Fibroblast of lung (primary cell): ENCODE measurements at regions not wholly inside any gene's neighbourhood (a gene's known extent, or its start where the extent isn't known, plus 50 kb on each side); places are given as distances from the start of the nearest gene placed in this dataset.

Source experiments
- DNase-seq, 2 donors: peaks; one replicate each; pipeline versions ENCODE4 v3.0.0 to v3.0.0-alpha.2; 2010; ENCODE audit warnings: low read depth in 2 of 2
- H2AFZ ChIP-seq: 2 replicates; pipeline ENCODE4 v1.5.1; 2012; ENCODE audit warnings: low read length, control low read depth, inconsistent platforms
- H3K27ac ChIP-seq: 2 replicates; pipeline ENCODE4 v1.5.1; 2011; ENCODE audit warnings: low read length, control low read depth; ENCODE audit not compliant: insufficient read depth
- H3K27me3 ChIP-seq: 2 replicates; pipeline ENCODE4 v1.5.1; 2011; ENCODE audit warnings: mild to moderate bottlenecking, low read length; ENCODE audit not compliant: control insufficient read depth, insufficient read depth
- H3K36me3 ChIP-seq: 2 replicates; pipeline ENCODE4 v1.5.1; 2011; ENCODE audit warnings: low read length; ENCODE audit not compliant: control insufficient read depth, insufficient read depth
- H3K4me1 ChIP-seq: 2 replicates; pipeline ENCODE4 v1.5.1; 2011; ENCODE audit warnings: low read length; ENCODE audit not compliant: control insufficient read depth, insufficient read depth; ENCODE audit errors: extremely low read depth
- H3K4me2 ChIP-seq: 2 replicates; pipeline ENCODE4 v1.5.1; 2011; ENCODE audit warnings: low read length, control low read depth; ENCODE audit not compliant: insufficient read depth; ENCODE audit errors: extremely low read depth
- H3K4me3 ChIP-seq, 4 experiments: fragments of 200-600 bp in 1 of 4; sonication (generic) in 1 of 4; replicated peaks in 1 of 4; 2 replicates each; pipeline ENCODE4 v1.5.1; 2011 to 2016; ENCODE audit warnings: low read length in 4 of 4, low read depth in 3 of 4, mild to moderate bottlenecking in 3 of 4, control low read depth in 2 of 4, inconsistent platforms in 1 of 4, mixed read lengths in 1 of 4; ENCODE audit not compliant: insufficient read depth in 1 of 4; ENCODE audit errors: control extremely low read depth in 1 of 4
- H3K79me2 ChIP-seq: 2 replicates; pipeline ENCODE4 v1.5.1; 2012; ENCODE audit warnings: mild to moderate bottlenecking, low read length, inconsistent platforms; ENCODE audit not compliant: control insufficient read depth, insufficient read depth
- H3K9ac ChIP-seq: 2 replicates; pipeline ENCODE4 v1.5.1; 2011; ENCODE audit warnings: mild to moderate bottlenecking, low read length, control low read depth; ENCODE audit not compliant: insufficient read depth
- H3K9me3 ChIP-seq: 2 replicates; pipeline ENCODE4 v1.5.1; 2012; ENCODE audit warnings: low read depth, low read length; ENCODE audit not compliant: control insufficient read depth, insufficient read depth
- H4K20me1 ChIP-seq: 2 replicates; pipeline ENCODE4 v1.5.1; 2011; ENCODE audit warnings: low read length; ENCODE audit not compliant: control insufficient read depth, insufficient read depth; ENCODE audit errors: extremely low read depth
- CTCF ChIP-seq, 2 donors: IDR thresholded peaks in 1 of 2; conservative IDR thresholded peaks in 1 of 2; 1 replicate in 1 of 2; 2 replicates in 1 of 2; pipeline ENCODE4 v1.5.1; 2011 to 2012; ENCODE audit warnings: low read length in 2 of 2, control low read depth in 1 of 2, inconsistent platforms in 1 of 2, low read depth in 1 of 2, mild to moderate bottlenecking in 1 of 2
- EZH2 ChIP-seq: IDR thresholded peaks from 2 replicates; pipeline ENCODE4 v1.5.1; 2012; ENCODE audit warnings: low read length, control low read depth, mild to moderate bottlenecking; ENCODE audit errors: missing control alignments

DNA sequence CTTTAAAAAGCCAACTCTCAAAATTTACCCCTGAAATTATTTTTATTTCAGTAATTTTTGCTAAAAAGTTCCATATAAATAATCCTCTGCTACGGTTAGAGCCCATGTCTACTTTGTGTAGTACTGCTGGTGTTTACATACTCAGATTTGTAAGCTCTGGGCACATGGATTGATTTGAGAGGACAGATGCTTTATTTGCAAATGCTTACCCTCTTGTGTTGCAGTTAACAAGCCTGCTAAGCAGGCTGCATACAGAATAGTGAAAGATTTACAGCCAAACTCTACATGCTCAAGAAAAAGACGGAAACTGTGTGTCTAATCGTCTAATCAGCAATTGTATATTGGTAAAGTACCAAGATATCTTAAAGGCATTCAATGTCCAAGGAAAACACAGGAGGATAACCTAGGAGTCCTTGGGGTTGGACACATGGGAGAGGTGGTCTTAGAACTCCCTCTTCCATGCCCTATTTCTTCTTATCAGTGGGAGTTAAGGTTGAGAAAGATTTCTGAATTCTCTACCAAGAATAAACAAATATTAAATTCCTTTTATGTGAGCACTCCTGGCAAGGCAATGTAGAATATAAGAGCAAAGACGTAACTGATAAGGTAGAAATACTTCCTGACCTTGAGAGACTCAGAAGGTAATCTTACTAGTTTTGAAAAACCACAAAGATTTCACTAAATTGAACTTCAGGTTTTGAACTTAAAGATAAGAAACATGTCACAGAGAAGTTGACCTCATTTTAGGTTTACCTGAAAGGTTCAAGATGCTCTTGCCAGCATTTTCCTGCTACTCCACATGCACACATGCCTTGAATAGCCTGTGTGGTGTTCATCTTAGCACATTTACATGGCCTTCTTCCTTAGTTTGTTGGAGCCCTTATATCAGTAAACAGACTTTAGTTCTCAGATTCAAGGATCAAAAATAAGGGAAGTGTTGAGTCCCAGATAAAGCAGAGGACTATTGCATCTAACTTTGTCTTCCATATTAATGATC is 1216.5 kb downstream of the SORCS3 start:
- no peaks in the 10 kb centered on the region for H3K27me3 ChIP-seq

GRCh38 chr10:105855791-105856190 is 1214.7 kb downstream of the SORCS3 start:
- H3K36me3 ChIP-seq = no peaks in the 10 kb centered on the region
- DNase-seq = no peak
- H2AFZ ChIP-seq = no peak overlapping the region
- no peaks in the 10 kb centered on the region for H3K27me3 ChIP-seq
- no peaks in the 10 kb centered on the region for H3K4me1 ChIP-seq
- no peak overlapping the region for H3K9ac ChIP-seq
- no peak overlapping the region for H3K4me3 ChIP-seq
- no peak overlapping the region for H3K27ac ChIP-seq
- H3K9me3 ChIP-seq = no peaks in the 10 kb centered on the region
- no peaks in the 10 kb centered on the region for H4K20me1 ChIP-seq
- no peak overlapping the region for H3K4me2 ChIP-seq
- H3K79me2 ChIP-seq = no peaks in the 10 kb centered on the region
- TF ChIP-seq EZH2 = no peak
- TF ChIP-seq CTCF (conservative IDR thresholded peaks at IDR 0.05 in 1 of 2, IDR thresholded peaks at IDR 0.05 in 1 of 2; ENCODE audit: low read depth in 1 of 2, low read length in 2 of 2) = no peak

More for the DNA sequence above, 1216.5 kb downstream of the SORCS3 start:
- Histone ChIP-seq H3K4me3 (no peak overlapping the region), H3K27ac (no peak overlapping the region), H3K9ac (no peak overlapping the region), H3K9me3 (no peaks in the 10 kb centered on the region), H4K20me1 (no peaks in the 10 kb centered on the region), H2AFZ (no peak overlapping the region), H3K4me1 (no peaks in the 10 kb centered on the region), H3K4me2 (no peak overlapping the region), H3K79me2 (no peaks in the 10 kb centered on the region), H3K36me3 (no peaks in the 10 kb centered on the region)
- TF ChIP-seq CTCF (conservative IDR thresholded peaks at IDR 0.05 in 1 of 2, IDR thresholded peaks at IDR 0.05 in 1 of 2; ENCODE audit: low read depth in 1 of 2, low read length in 2 of 2) = no peak
- TF ChIP-seq EZH2 = no peak
- no peak for DNase-seq

DNA sequence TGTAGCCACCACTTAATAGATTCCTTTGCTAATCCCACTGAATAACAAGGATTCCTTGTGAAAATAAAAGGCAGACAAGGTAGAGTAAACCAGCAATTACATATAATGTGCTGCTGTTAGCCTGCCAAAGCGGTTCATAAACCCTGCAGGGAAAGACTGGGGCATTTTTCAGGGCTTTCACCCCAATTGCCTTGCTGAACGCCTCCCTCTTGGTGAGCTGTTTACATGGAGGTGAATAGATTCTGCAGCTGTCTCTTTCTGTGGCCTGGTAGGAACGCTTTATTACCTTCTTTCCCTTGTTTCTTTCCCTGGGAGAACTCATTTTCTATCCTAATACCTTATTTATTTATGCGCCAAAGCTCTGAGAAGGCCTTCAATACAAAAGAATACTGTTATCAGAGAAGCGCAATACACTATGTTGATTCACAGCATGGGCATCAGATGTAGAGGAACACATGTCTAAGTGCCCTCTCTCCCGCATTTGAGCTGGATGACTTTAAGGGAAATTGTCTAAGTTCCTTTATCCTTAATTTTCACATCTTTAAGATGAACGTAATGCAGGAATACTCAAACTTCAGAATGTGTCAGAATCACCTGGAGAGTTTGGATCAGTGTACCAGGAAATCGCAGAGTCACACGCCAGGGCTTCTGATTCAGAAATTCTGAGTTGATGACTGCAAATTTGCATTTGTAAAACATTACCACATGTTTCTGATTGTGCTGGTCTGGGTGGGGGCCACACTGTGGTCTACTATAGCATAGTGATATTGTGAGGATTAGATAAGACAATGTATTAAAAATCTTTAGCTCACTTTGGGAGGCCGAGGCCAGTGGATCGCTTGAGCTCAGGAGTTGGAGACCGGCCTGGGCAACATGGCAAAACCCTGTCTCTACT is 1203.8 kb downstream of the SORCS3 start:
- Histone ChIP-seq H2AFZ (no peak overlapping the region), H3K4me1 (no peaks in the 10 kb centered on the region), H3K9ac (no peak overlapping the region), H3K4me2 (no peak overlapping the region), H3K79me2 (no peaks in the 10 kb centered on the region), H3K4me3 (no peak overlapping the region), H4K20me1 (no peaks in the 10 kb centered on the region), H3K9me3 (no peaks in the 10 kb centered on the region), H3K27ac (no peak overlapping the region), H3K36me3 (no peaks in the 10 kb centered on the region), H3K27me3 (no peaks in the 10 kb centered on the region)
- no peak for TF ChIP-seq EZH2
- TF ChIP-seq CTCF (conservative IDR thresholded peaks at IDR 0.05 in 1 of 2, IDR thresholded peaks at IDR 0.05 in 1 of 2; ENCODE audit: low read depth in 1 of 2, low read length in 2 of 2) = no peak
- no peak for DNase-seq
